ENCODE measurements at regions not wholly inside any gene's neighbourhood (a gene's known extent, or its start where the extent isn't known, plus 50 kb on each side); places are given as distances from the start of the nearest gene placed in this dataset.

GRCh38 chr2:172214252-172214651 lies 111.6 kb upstream of the DLX2 start:
- no peak for TF ChIP-seq CTCF (IDR thresholded peaks at IDR 0.05)
- no peak for TF ChIP-seq POLR2AphosphoS5 (IDR thresholded peaks at IDR 0.05)
- no peak for TF ChIP-seq POLR2A (IDR thresholded peaks at IDR 0.05)
